ENCODE measurements at regions not wholly inside any gene's neighbourhood (a gene's known extent, or its start where the extent isn't known, plus 50 kb on each side); places are given as distances from the start of the nearest gene placed in this dataset.

DNA sequence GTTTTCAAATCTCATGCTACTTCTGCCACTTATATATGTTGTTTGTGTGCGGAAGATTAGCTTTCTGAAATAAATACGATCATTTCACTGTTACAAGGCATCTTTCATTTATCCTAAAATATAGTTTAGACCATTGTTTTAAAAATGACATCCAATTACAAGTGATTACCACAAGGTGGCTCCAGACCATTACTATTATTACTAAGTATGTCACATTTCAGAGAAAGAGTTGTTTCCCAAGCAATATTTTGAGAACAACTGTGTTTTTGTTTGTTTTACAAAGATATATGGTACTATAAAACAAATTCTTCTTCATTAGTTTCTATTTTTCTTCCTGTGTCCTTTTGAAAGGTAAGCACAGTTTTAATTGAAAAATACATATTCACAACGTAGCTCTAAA, 136.0 kb upstream of the RAP2B start:
- peaks cover 0 to 4% of the 10 kb centered on the region in 2 donors for H3K27me3 Mint-ChIP-seq
- H3K36me3 Mint-ChIP-seq: no peaks in the 10 kb centered on the region
- DNase-seq (no peak), ATAC-seq (replicated peaks) (no peak)
- H3K4me1 Mint-ChIP-seq: peaks cover 0 to 7% of the 10 kb centered on the region in 2 donors
- no peak overlapping the region for H3K27ac Mint-ChIP-seq
- H3K9me3 Mint-ChIP-seq: no peaks in the 10 kb centered on the region
- H3K4me3 Mint-ChIP-seq: no peak overlapping the region

DNA sequence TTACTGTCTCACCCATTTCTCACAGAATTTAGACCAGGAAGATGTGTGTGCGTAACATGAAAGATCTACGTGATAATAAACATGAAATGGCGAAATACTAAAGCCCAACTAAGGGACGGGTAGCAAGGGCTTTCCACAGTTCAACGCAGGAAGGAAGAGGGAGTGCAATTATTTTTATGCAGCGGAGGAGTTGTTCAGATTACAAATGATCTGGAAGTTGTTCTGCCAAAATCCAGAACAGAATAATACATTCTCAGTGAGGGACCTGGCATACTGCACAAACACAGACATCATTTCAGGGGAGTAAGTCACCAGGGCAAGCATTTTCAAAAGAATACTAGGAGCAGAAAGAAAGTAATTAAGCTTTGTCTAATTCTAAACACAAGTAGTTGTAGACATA, 133.6 kb upstream of the RAP2B start:
- Mint-ChIP-seq H3K36me3 (no peaks in the 10 kb centered on the region), H3K27me3 (peaks cover 0 to 4% of the 10 kb centered on the region in 2 donors)
- no peak for ATAC-seq (replicated peaks)

DNA sequence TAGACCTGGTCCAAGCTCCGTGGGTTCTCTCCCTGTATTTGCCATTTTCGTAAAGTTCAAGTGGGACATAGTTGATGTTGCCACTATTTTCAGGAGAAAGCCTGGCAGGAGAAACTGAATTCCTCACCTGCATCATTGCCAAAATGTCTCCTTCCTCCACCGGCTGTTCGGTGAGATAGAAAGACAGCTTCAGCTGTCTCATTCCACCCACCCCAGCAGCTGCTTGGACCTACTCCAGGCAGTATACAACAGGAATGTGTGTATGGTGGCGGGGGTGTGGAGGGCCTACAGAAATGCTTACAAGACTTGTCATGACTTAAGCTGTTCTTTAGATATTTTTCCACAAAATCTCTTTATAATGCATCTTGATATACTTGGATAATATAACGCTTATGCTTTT, 132.7 kb upstream of the RAP2B start:
- ATAC-seq (replicated peaks): no peak
- peaks cover 2 to 7% of the 10 kb centered on the region in 2 donors for H3K4me1 Mint-ChIP-seq
- no peaks in the 10 kb centered on the region for H3K36me3 Mint-ChIP-seq
- no peak overlapping the region for H3K4me3 Mint-ChIP-seq
- H3K27me3 Mint-ChIP-seq: peaks cover 0 to 4% of the 10 kb centered on the region in 2 donors
- H3K27ac Mint-ChIP-seq: no peak overlapping the region
- no peak for DNase-seq
- no peaks in the 10 kb centered on the region for H3K9me3 Mint-ChIP-seq

More for the DNA sequence above, 133.6 kb upstream of the RAP2B start:
- DNase-seq: no peak
- Mint-ChIP-seq H3K4me1 (peaks cover 2 to 12% of the 10 kb centered on the region in 2 donors), H3K9me3 (no peaks in the 10 kb centered on the region), H3K27ac (no peak overlapping the region), H3K4me3 (no peak overlapping the region)

DNA sequence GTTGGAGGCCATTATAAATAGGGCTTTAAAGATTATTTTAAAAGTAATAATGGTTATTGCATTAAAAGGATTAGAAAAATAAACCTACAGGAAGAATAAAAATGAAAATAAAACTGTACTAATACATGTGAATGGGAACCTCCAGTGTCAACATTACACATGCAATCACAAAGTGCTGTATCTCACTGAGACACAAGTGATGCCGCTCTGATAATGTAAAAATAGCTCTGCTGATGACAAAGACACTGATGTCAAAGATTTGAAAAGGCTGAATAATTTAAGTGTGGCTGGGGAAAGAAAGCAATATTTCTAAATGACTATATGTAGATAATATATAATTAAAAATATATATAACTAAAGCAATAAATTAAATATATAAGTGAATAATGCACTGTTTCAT, 129.1 kb upstream of the RAP2B start:
- no peaks in the 10 kb centered on the region for H3K9me3 Mint-ChIP-seq
- H3K4me1 Mint-ChIP-seq: peaks cover 2 to 7% of the 10 kb centered on the region in 2 donors
- H3K27ac Mint-ChIP-seq: no peak overlapping the region
- no peaks in the 10 kb centered on the region for H3K36me3 Mint-ChIP-seq
- DNase-seq: no peak
- H3K27me3 Mint-ChIP-seq: peaks cover 0 to 4% of the 10 kb centered on the region in 2 donors
- no peak for ATAC-seq (replicated peaks)
- H3K4me3 Mint-ChIP-seq: no peak overlapping the region

DNA sequence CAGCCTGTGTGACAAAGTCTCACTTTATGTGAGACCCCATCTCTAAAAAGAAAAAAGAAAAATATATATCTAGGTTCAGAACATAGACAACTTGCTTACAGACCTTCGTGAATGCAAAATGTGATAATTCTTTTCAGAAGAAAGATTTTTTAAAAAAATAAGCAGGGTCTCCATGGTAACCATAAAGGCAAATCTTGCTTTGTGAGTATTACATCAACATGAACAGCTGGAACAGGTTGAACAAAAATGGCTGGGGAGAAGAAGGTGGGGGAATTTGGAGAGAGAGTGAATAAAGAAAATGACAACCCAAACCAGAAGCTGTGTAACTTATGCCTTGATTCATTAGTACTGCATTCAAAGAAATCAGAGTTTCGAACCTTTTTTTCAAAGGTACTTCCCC, 125.2 kb upstream of the RAP2B start:
- Mint-ChIP-seq H3K36me3 (no peaks in the 10 kb centered on the region), H3K9me3 (no peaks in the 10 kb centered on the region), H3K4me1 (peaks cover under 1 to 7% of the 10 kb centered on the region in 2 donors), H3K4me3 (no peak overlapping the region), H3K27me3 (no peaks in the 10 kb centered on the region), H3K27ac (no peak overlapping the region)
- ATAC-seq (replicated peaks) (no peak), DNase-seq (no peak)

DNA sequence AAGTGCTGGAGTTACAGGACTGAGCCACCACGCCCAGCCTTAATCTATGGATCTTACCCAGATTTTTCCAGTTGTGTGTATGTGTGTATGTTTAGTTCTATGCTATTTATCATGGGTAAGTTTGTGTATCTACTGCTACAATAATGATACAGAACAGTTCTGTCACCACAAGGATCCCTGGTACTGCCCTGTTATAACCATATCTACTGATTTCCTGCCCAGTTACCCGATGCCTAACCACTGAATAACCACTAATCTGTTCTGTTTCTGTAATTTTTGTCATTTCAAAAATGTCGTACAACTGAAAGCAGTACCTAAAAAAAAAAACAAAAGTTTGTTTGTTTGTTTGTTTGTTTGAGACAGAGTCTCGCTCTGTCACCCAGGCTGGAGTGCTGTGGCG, 123.7 kb upstream of the RAP2B start:
- Mint-ChIP-seq H3K4me1 (peaks cover 0 to 2% of the 10 kb centered on the region in 2 donors), H3K27ac (no peak overlapping the region), H3K27me3 (no peaks in the 10 kb centered on the region), H3K4me3 (no peak overlapping the region), H3K36me3 (no peaks in the 10 kb centered on the region), H3K9me3 (no peaks in the 10 kb centered on the region)
- DNase-seq (no peak), ATAC-seq (replicated peaks) (no peak)

DNA sequence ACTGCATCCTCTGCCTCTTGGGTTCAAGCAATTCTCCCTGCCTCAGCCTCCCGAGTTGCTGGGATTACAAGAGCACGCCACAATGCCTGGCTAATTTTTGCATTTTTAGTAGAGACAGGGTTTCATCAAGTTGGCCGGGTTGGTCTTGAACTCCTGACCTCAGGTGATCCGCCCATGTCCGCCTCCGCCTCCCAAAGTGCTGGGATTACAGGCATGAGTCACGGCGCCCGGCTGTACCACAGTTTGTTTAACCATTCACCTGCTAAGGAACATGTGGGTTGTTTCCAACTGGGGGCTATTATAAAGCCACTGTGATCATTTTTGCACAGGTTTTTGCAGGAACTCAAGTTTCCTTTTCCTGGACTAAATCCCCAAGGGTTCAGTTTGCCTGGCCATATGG, 123.2 kb upstream of the RAP2B start:
- Mint-ChIP-seq H3K9me3 (no peaks in the 10 kb centered on the region), H3K4me3 (no peak overlapping the region), H3K4me1 (peaks cover 0 to 7% of the 10 kb centered on the region in 2 donors), H3K36me3 (no peaks in the 10 kb centered on the region), H3K27ac (no peak overlapping the region), H3K27me3 (peaks cover 0 to 2% of the 10 kb centered on the region in 2 donors)
- ATAC-seq (replicated peaks) (no peak), DNase-seq (no peak)

DNA sequence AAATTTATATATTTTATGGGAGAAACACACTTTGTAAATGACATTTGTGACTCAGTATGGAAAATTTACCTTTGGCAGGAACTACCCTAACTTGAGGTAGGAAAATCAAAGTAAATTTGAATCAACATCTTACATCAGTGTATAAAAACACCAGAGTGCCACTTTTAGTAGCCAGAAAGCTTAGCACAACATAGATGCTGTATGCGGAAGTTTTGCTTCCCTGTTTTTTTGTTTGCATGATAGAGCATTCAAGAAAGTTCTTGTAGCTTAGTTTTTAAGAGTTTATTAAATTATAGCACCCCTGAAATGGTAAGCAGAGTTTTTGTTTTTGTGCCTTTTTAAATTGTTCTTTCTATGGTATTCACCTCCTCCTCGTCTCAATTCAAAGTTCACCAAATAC, 120.8 kb upstream of the RAP2B start:
- DNase-seq: no peak
- Mint-ChIP-seq H3K27me3 (peaks cover 0 to 3% of the 10 kb centered on the region in 2 donors), H3K36me3 (no peaks in the 10 kb centered on the region), H3K4me1 (peaks cover 0 to 7% of the 10 kb centered on the region in 2 donors), H3K27ac (no peak overlapping the region), H3K4me3 (no peak overlapping the region), H3K9me3 (no peaks in the 10 kb centered on the region)
- no peak for ATAC-seq (replicated peaks)

DNA sequence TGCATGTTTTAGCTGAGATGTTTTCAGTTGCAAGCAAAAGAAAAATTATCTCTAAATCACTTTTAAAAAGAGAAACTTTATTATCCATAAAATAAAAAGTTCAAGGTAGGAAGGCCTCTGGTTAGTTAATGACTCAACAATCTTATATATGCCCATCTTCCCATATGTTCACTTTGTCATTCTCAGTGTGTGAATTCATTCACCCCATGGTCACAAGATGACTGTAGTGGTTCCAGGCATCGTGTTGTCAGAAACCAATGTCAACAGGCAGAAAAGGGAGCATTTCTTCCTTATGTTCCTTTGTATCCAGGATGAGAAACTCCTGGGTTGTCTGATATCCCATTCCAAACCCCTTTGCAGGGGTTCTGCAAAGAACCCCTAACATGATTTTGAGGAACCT, 119.9 kb upstream of the RAP2B start:
- Mint-ChIP-seq H3K27me3 (peaks cover 0 to 3% of the 10 kb centered on the region in 2 donors), H3K27ac (no peak overlapping the region), H3K4me1 (peaks cover 0 to 7% of the 10 kb centered on the region in 2 donors), H3K9me3 (no peaks in the 10 kb centered on the region), H3K36me3 (no peaks in the 10 kb centered on the region), H3K4me3 (no peak overlapping the region)
- DNase-seq: no peak
- no peak for ATAC-seq (replicated peaks)

DNA sequence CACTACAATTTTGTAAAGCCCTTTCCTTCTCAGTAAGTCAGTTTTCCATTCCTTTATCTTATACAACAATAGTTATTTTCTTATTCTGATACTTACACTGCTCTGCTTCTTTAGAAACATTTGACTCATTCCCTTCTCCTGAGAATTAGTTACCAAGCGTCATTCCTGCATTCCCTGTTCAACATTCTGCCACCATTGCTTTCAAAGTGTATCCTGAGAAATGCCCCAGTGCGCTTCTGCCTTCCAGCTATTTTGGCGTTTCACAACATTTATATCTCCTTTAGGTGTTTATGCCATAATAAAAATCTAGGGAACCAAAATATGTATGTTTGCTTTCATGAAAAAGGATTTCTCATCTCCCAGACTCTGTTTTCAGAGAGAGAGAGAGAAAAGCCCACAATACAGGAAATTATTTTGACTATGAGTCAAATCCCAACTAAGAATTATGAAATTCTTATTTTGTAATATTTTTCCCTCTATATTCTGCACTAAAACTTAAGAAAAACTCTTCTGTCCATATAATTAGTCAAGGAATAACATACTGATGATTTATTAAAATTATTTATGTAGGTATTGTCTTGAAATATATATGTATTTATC, 118.2 kb upstream of the RAP2B start:
- DNase-seq (no peak), ATAC-seq (replicated peaks) (no peak)
- H3K9me3 Mint-ChIP-seq: no peaks in the 10 kb centered on the region
- H3K4me3 Mint-ChIP-seq: no peak overlapping the region
- H3K27me3 Mint-ChIP-seq: peaks cover 0 to 3% of the 10 kb centered on the region in 2 donors
- H3K36me3 Mint-ChIP-seq: no peaks in the 10 kb centered on the region
- H3K27ac Mint-ChIP-seq: no peak overlapping the region
- peaks cover 0 to 7% of the 10 kb centered on the region in 2 donors for H3K4me1 Mint-ChIP-seq

DNA sequence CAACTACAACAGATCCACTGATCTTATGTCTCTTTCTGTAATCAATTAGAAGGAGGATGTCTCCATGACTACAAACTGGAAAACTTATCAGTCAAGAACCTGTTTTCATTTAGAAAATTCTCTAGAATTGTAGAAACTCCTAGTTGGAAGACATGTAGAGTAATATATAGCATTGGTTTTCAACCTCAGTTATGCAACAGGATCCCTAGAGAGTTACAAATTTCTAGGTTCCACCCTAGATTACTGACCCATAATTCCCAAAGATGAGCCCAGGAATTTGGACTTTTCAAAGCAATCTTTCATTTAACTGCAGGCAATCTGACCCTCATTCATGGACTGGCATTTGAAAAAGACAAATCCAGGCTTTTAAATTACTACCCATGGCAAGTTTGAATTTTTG, 116.9 kb upstream of the RAP2B start:
- Mint-ChIP-seq H3K27me3 (peaks cover 0 to 3% of the 10 kb centered on the region in 2 donors), H3K4me1 (peaks cover 0 to 7% of the 10 kb centered on the region in 2 donors), H3K27ac (no peak overlapping the region), H3K36me3 (no peaks in the 10 kb centered on the region), H3K4me3 (no peak overlapping the region), H3K9me3 (no peaks in the 10 kb centered on the region)
- ATAC-seq (replicated peaks): no peak
- no peak for DNase-seq

DNA sequence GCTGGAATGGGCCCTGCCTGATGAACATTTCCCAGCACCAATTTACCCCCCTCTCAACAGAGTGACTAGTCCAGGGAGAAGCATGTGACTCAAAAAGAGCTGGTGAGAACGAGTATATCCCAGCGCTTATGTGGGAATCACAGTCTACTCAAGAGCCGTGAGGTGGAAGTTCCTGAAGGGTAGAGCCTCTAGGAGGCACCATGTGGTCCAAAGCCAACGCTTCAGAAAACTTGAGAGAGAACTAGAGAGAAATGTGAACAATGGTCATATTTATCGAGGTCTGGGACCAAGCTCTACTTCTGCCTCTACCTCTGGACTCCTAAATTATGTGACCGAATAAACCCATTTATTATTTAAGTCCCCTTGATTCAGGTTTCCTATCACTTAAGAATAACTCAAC, 111.0 kb upstream of the RAP2B start:
- no peak for ATAC-seq (replicated peaks)
- H3K9me3 Mint-ChIP-seq: no peaks in the 10 kb centered on the region
- H3K27me3 Mint-ChIP-seq: peaks cover 0 to 4% of the 10 kb centered on the region in 2 donors
- no peaks in the 10 kb centered on the region for H3K36me3 Mint-ChIP-seq
- no peak overlapping the region for H3K4me3 Mint-ChIP-seq
- H3K4me1 Mint-ChIP-seq: no peaks in the 10 kb centered on the region
- H3K27ac Mint-ChIP-seq: no peak overlapping the region
- no peak for DNase-seq

DNA sequence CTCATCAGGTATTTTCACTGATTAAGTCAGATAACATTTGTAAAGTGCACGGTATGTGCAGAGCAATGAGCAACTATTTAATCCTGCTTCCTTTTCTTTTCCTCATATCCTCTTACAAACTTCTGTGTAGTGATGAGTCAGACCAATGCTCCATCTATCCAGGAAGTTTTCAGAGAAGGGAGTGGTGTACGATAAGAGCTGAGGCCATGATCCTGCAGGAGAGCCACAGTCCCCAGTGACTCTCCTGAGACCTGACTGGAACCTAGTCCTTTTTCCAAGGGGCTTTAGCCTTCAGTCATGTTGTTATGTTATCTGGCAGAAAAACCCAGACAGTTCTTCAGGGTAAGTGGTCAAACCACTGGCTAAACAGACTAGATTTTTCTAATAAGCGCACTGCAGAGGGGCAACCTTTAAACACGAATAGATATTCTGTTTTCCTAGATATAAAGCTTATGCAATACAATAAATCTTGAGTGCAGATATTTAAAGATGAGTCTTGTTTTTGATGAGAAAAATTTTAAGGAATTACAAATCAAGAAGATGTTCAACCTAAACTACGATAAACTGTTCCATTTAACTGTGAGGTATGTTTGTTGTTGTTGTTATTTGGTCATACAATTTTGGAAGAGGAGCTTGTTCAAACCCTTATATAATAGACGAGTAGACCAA, 110.5 kb upstream of the RAP2B start:
- Mint-ChIP-seq H3K4me1 (no peaks in the 10 kb centered on the region), H3K9me3 (no peaks in the 10 kb centered on the region), H3K36me3 (no peaks in the 10 kb centered on the region), H3K27ac (no peak overlapping the region), H3K27me3 (peaks cover 0 to 4% of the 10 kb centered on the region in 2 donors), H3K4me3 (no peak overlapping the region)
- DNase-seq (no peak), ATAC-seq (replicated peaks) (no peak)

DNA sequence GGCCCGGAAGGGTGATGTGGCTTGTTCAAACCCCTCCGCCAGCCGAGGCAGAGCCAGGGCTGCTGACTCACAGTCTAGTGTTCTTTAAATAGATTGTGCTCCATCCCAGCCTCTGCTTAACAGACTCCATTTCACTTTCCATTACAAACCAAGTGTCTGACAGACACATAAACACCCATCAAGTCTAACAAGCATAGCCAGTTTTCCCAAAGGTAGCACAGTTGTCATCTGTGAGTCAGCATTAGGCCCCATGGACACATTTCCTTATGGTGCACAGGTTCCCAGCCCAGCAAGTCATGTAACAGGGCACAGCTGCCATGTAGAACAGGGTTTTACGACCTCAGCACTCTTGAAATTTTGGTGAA, 109.9 kb upstream of the RAP2B start:
- peaks cover 0 to 4% of the 10 kb centered on the region in 2 donors for H3K27me3 Mint-ChIP-seq
- H3K4me1 Mint-ChIP-seq: no peaks in the 10 kb centered on the region
- ATAC-seq (replicated peaks) (no peak), DNase-seq (no peak)
- H3K9me3 Mint-ChIP-seq: no peaks in the 10 kb centered on the region
- H3K36me3 Mint-ChIP-seq: no peaks in the 10 kb centered on the region
- no peak overlapping the region for H3K27ac Mint-ChIP-seq
- no peak overlapping the region for H3K4me3 Mint-ChIP-seq

DNA sequence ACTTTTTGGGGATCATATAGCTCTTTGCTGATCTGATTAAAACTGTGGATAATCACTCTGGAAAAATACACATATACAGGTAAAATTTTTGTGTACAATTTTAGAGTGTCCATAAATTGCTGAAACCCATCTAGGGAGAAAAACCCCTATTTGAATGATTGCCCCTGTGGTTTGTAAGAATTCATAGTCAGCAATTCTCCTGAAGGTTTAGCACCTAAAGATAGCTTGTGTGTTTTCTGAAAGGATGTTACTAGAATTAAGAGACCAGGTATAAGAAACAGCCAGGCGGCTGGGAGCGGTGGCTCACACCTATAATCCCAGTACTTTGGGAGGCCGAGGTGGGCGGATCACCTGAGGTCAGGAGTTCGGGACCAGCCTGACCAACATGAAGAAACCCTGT, 106.8 kb upstream of the RAP2B start:
- peaks cover 0 to 4% of the 10 kb centered on the region in 2 donors for H3K27me3 Mint-ChIP-seq
- no peak overlapping the region for H3K4me3 Mint-ChIP-seq
- no peak for DNase-seq
- H3K4me1 Mint-ChIP-seq: no peaks in the 10 kb centered on the region
- no peak overlapping the region for H3K27ac Mint-ChIP-seq
- H3K36me3 Mint-ChIP-seq: no peaks in the 10 kb centered on the region
- no peaks in the 10 kb centered on the region for H3K9me3 Mint-ChIP-seq
- ATAC-seq (replicated peaks): no peak
